HCT116 (cell line): ENCODE measurements at regions not wholly inside any gene's neighbourhood (a gene's known extent, or its start where the extent isn't known, plus 50 kb on each side); places are given as distances from the start of the nearest gene placed in this dataset.

Experiments
- EZH2 ChIP-seq: fragments of 200-600 bp; sonication (generic); IDR thresholded peaks from 2 replicates; pipeline ENCODE4 v1.6.1; 2017; ENCODE audit warnings: antibody characterized with exemption, mixed run types
- EZH2phosphoT487 ChIP-seq: fragments of 200-600 bp; IDR thresholded peaks from 2 replicates; pipeline ENCODE4 v1.6.1; 2018; ENCODE audit warnings: antibody characterized with exemption, borderline replicate concordance
- POLR2A ChIP-seq: IDR thresholded peaks from 2 replicates; pipeline ENCODE4 v1.7.0; 2011; ENCODE audit warnings: borderline replicate concordance; ENCODE audit not compliant: insufficient read depth, insufficient read length; ENCODE audit errors: extremely low read depth
- TCF7L2 ChIP-seq: IDR thresholded peaks from 2 replicates; pipeline ENCODE4 v1.7.0; 2011; ENCODE audit warnings: borderline replicate concordance, inconsistent platforms; ENCODE audit not compliant: insufficient read depth, insufficient read length; ENCODE audit errors: extremely low read depth
- YY1 ChIP-seq: IDR thresholded peaks from 2 replicates; pipeline ENCODE4 v1.6.1; 2011; ENCODE audit warnings: low read length, low read depth, moderate library complexity, mild to moderate bottlenecking; ENCODE audit not compliant: insufficient replicate concordance; ENCODE audit errors: extremely low read depth
- ZFX ChIP-seq: fragments of 450-650 bp; IDR thresholded peaks from 2 replicates; pipeline ENCODE4 v1.6.1; 2017
- TF ChIP-seq, protein P1 (sequence below): IDR thresholded peaks from 2 replicates; pipeline ENCODE4 v1.6.1; 2012; ENCODE audit warnings: low read depth
- TF ChIP-seq, protein P2 (sequence below), 3 experiments: fragments of 200-600 bp in 1 of 3; sonication (generic) in 1 of 3; IDR thresholded peaks in 2 of 3; conservative IDR thresholded peaks in 1 of 3; 2 replicates each; pipeline ENCODE4 v1.5.1; 2012 to 2017; ENCODE audit warnings: low read depth in 2 of 3, low read length in 2 of 3, antibody characterized with exemption in 1 of 3, borderline replicate concordance in 1 of 3, control low read depth in 1 of 3, mild to moderate bottlenecking in 1 of 3, mixed read lengths in 1 of 3, mixed run types in 1 of 3, moderate library complexity in 1 of 3; ENCODE audit not compliant: insufficient read depth in 1 of 3
- TF ChIP-seq, protein P3 (sequence below): IDR thresholded peaks from 2 replicates; pipeline ENCODE4 v1.6.1; 2012

DNA sequence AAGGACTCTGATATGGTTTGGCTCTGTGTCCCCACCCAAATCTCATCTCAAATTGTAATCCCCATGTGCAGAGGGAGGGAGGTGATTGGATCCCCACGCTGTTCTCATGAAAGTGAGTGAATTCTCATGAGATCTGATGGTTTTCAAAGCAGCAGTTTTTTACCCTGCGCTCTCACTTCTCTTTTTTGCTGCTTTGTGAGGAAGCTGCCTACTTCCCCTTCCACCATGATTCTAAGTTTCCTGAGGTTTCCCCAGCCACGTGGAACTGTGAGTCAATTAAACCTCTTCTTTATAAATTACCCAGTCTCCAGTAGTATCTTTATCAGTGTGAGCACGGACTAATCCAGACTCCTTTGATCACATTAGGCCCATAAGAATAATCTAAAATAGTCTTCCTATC lies 719.7 kb upstream of the CDH8 start:
- TF ChIP-seq, protein P1, sequence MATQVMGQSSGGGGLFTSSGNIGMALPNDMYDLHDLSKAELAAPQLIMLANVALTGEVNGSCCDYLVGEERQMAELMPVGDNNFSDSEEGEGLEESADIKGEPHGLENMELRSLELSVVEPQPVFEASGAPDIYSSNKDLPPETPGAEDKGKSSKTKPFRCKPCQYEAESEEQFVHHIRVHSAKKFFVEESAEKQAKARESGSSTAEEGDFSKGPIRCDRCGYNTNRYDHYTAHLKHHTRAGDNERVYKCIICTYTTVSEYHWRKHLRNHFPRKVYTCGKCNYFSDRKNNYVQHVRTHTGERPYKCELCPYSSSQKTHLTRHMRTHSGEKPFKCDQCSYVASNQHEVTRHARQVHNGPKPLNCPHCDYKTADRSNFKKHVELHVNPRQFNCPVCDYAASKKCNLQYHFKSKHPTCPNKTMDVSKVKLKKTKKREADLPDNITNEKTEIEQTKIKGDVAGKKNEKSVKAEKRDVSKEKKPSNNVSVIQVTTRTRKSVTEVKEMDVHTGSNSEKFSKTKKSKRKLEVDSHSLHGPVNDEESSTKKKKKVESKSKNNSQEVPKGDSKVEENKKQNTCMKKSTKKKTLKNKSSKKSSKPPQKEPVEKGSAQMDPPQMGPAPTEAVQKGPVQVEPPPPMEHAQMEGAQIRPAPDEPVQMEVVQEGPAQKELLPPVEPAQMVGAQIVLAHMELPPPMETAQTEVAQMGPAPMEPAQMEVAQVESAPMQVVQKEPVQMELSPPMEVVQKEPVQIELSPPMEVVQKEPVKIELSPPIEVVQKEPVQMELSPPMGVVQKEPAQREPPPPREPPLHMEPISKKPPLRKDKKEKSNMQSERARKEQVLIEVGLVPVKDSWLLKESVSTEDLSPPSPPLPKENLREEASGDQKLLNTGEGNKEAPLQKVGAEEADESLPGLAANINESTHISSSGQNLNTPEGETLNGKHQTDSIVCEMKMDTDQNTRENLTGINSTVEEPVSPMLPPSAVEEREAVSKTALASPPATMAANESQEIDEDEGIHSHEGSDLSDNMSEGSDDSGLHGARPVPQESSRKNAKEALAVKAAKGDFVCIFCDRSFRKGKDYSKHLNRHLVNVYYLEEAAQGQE, result no peak
- TF ChIP-seq EZH2 (no peak), YY1 (no peak), POLR2A (no peak), TCF7L2 (no peak), EZH2phosphoT487 (no peak), ZFX (no peak)
- TF ChIP-seq, protein P2, sequence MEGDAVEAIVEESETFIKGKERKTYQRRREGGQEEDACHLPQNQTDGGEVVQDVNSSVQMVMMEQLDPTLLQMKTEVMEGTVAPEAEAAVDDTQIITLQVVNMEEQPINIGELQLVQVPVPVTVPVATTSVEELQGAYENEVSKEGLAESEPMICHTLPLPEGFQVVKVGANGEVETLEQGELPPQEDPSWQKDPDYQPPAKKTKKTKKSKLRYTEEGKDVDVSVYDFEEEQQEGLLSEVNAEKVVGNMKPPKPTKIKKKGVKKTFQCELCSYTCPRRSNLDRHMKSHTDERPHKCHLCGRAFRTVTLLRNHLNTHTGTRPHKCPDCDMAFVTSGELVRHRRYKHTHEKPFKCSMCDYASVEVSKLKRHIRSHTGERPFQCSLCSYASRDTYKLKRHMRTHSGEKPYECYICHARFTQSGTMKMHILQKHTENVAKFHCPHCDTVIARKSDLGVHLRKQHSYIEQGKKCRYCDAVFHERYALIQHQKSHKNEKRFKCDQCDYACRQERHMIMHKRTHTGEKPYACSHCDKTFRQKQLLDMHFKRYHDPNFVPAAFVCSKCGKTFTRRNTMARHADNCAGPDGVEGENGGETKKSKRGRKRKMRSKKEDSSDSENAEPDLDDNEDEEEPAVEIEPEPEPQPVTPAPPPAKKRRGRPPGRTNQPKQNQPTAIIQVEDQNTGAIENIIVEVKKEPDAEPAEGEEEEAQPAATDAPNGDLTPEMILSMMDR (IDR thresholded peaks at IDR 0.05 in 2 of 3, conservative IDR thresholded peaks at IDR 0.05 in 1 of 3; ENCODE audit: borderline replicate concordance in 1 of 3, insufficient read depth in 1 of 3, low read depth in 2 of 3, low read length in 2 of 3), result no peak
- TF ChIP-seq, protein P3, sequence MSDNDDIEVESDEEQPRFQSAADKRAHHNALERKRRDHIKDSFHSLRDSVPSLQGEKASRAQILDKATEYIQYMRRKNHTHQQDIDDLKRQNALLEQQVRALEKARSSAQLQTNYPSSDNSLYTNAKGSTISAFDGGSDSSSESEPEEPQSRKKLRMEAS, result no peak
